GM21786 (cell line): ENCODE measurements at regions not wholly inside any gene's neighbourhood (a gene's known extent, or its start where the extent isn't known, plus 50 kb on each side); places are given as distances from the start of the nearest gene placed in this dataset.

Experiments
- ATAC-seq: cut with Tn5 transposase; IDR thresholded peaks from one replicate; pipeline ENCODE4 v1.9.1; 2021; ENCODE audit not compliant: unreplicated experiment

DNA sequence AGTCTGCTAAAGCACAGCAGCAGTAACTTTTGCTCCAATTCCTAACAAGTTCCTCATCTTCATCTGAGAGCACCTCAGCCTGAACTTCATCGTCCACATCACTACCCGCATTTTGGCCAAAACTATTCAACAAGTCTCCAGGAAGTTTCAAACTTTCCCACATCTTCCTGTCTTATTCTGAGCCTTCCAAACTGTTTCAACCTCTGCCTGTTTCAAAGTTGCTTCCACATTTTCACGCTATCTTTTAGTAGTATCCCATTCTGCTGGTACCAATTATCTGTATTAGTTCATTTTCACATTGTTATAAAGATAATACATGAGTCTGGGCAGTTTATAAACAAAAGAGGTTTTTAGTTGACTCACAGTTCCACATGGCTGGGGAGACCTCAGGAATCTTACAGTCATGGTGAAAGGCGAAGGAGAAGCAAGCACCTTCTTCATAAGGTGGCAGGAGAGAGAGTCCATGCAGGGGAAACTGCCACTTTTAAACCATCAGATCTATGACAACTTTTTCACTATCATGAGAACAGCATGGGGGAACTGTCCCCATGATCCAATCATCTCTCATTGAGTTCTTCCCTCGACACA lies 99.4 kb upstream of the GRIK2 start:
- ATAC-seq, result no peak

DNA sequence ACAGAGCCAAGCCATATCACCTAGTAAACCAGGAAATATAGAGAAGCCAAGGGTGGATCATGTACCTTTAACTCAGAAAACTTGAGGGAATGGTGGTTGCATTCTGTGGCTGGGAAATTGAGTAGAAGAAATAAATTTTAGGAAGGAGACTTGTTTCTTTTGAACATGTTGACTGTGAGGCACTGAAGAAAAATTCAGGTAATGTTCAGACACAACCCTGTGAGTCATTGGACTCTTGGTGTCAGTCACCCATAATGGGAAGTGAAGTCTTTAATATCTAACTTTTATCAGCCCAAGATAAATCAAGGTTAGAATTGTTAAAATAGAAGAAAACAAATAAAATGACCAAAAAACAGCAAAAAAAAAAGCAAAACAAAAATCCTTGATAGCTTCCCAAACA lies 98.8 kb upstream of the GRIK2 start:
- ATAC-seq, result no peak

DNA sequence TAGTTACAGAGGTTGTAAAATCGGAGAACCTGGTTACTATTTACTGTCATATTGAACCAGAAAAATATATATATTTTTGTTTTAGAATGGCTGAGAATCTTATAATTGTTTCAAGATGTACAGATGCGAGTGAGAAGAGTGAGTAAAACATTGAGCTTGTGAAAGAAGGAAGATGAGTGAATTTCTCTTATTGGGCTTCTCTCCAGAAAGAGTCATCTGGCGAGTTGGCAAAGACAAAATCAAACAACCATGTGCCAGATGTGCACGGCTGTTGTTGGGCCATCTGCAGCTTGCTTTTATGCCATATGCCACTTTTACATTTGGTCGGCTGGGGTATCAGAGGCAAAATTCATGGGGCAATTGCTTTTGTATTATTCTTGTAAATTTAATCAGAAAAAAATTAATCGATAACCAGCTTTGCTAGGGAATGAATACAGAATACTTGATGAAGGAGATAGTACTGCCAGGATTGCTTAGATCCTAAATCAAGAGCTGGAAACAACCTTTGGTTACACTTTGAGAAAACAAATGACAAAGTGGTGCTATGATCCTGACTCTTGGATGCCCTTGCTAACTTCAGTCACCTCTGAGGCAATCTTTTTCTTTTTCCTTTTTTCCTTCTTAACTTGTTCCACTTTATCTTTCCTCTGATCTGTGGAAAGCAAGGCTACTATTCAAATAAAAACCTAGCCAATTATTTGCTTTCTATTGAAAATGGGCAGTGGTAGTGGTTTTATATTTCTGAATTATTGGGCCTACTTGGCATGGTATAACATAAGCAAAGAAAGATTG lies 97.1 kb upstream of the GRIK2 start:
- no peak for ATAC-seq

DNA sequence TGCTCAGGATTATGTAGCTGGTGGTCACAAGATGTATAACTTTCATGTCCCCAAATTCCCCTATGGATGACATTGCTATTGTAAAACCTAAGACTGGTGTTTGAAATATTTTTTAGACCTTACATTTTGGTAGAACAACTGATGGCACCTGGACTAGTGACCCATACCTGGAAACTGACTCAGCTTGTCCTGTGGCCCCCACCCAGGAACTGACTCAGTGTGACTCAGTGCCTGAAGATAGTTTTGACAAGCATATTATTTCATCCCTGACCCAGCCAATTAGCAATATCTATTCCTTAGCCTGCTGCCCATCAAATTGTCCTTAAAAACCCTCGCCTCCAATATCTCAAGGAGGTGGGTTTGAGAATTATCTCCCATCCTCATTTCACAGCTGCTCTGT lies 90.9 kb upstream of the GRIK2 start:
- ATAC-seq, result no peak

DNA sequence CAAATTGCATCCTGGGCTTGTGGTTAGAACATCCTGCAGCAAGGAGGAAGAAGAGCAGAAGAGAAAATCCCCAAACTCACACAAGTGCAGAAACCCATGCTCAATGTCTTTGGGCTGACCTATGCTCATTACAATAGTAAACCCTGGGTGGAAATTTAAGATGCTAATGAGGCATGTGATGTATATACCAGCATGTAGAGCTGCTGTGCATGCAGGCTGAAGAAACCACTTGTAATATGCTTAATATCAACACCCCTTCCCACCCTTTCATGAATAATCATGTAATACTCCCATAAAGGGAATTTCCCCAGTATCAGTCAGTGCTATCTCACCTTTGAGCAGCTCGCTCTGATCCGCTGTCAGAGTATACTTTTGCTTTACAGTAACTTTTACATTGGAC lies 90.0 kb upstream of the GRIK2 start:
- ATAC-seq, result no peak

DNA sequence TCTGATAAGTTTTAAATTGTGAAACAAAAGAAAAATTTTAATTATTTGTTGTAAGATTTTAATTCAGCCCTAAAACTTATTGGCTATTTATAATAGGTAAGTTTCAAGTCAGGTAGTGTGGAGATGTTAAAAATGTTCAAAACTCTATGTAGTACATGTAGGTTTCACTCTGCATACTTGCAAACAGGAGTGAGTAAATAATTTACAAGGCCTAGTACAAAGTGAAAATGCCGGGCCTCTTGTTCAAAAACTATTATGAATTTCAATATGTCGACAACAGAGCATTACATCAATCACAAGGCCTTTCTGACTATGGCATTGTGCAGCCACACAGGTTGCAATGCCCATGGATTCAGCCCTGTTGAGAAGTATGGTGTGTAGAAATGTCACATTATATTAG lies 80.9 kb upstream of the GRIK2 start:
- peak; percentile 56 for ATAC-seq

DNA sequence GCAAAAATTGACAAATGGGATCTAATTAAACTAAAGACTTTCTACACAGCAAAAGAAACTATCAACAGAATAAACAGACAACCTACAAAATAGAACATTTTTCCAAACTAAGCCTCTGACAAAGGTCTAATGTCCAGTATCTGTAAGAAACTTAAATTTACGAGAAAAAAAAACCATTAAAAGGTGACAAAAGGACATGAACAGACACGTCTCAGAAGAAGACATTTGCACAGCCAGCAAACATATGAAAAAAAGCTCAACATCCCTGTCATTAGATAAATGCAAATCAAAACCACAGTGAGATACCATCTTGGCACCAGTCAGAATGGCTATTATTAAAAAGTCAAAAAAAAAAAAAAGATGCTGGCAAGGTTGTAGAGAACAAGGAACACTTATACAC lies 70.6 kb upstream of the GRIK2 start:
- no peak for ATAC-seq

DNA sequence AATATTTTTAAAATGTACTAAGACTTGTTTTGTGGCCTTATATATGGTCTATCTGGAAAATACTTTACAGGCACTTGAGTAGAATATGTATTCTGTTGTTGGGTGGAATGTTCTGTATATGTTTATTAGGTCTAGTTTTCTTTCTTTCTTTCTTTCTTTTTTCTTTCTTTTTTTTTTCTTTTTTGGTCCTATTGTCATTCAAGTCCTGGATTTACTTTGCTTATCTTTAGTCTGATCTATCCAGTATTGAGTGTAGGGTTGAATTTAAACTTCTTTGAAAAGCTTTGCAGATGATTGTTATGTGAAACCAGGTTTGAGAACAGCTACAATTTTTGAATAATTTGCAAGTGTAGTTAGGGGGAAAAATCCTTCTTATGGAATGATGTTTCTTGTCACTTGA lies 67.1 kb upstream of the GRIK2 start:
- no peak for ATAC-seq

DNA sequence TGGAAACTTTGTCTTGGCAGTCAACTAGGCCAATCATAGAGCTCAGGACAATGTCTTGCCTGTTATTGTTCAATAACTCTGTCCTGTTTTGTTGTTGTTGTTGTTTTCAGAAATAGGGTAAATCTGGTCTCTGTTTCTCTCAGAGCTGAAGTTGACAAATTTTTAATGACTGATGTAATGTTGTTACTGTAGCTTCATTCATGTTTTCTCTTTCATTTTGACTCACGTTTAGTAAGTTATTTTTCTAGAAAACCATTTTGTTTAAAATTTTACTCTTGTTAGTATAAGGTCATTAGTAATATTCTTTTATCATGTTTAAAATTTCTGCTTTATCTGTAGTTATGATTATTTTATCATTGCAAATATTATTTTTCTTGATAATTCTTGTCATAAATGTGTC lies 51.6 kb upstream of the GRIK2 start:
- peak; percentile 48 for ATAC-seq
